Stomach (tissue), 4 donors: ENCODE measurements at regions not wholly inside any gene's neighbourhood (a gene's known extent, or its start where the extent isn't known, plus 50 kb on each side); places are given as distances from the start of the nearest gene placed in this dataset.

Source experiments
- EP300 ChIP-seq: sonication (generic); formaldehyde crosslinking; IDR thresholded peaks from one replicate; pipeline ENCODE4 v1.6.1; 2017; ENCODE audit warnings: antibody characterized with exemption
- POLR2A ChIP-seq, 4 donors: fragments of 450-650 bp; IDR thresholded peaks; one replicate each; pipeline ENCODE4 v1.6.1; 2016; ENCODE audit warnings: antibody characterized with exemption in 4 of 4, control low read depth in 2 of 4, mild to moderate bottlenecking in 1 of 4, moderate library complexity in 1 of 4
- POLR2AphosphoS5 ChIP-seq, 3 donors: sonication (generic); formaldehyde crosslinking; IDR thresholded peaks; one replicate each; pipeline ENCODE4 v1.6.1; 2016; ENCODE audit warnings: antibody characterized with exemption in 3 of 3
- TF ChIP-seq, protein P1 (sequence below), 7 experiments: fragments of 450-650 bp in 4 of 7; fragments of 200-600 bp in 3 of 7; sonication (generic) in 3 of 7; IDR thresholded peaks; one replicate each; pipeline ENCODE4 v1.5.1; 2016 to 2019; ENCODE audit warnings: antibody characterized with exemption in 7 of 7, control low read depth in 2 of 7, mild to moderate bottlenecking in 1 of 7

- TF ChIP-seq, protein P1, sequence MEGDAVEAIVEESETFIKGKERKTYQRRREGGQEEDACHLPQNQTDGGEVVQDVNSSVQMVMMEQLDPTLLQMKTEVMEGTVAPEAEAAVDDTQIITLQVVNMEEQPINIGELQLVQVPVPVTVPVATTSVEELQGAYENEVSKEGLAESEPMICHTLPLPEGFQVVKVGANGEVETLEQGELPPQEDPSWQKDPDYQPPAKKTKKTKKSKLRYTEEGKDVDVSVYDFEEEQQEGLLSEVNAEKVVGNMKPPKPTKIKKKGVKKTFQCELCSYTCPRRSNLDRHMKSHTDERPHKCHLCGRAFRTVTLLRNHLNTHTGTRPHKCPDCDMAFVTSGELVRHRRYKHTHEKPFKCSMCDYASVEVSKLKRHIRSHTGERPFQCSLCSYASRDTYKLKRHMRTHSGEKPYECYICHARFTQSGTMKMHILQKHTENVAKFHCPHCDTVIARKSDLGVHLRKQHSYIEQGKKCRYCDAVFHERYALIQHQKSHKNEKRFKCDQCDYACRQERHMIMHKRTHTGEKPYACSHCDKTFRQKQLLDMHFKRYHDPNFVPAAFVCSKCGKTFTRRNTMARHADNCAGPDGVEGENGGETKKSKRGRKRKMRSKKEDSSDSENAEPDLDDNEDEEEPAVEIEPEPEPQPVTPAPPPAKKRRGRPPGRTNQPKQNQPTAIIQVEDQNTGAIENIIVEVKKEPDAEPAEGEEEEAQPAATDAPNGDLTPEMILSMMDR (IDR thresholded peaks at IDR 0.05), result no peak
- TF ChIP-seq POLR2A (IDR thresholded peaks at IDR 0.05) (no peak), EP300 (no peak), POLR2AphosphoS5 (IDR thresholded peaks at IDR 0.05) (no peak)
Measured at GRCh38 chr12:53805791-53806190, 54.0 kb upstream of the CISTR start.
